Mesodermal cell (in vitro differentiated cells): ENCODE measurements at regions not wholly inside any gene's neighbourhood (a gene's known extent, or its start where the extent isn't known, plus 50 kb on each side); places are given as distances from the start of the nearest gene placed in this dataset.

Experiments
- H3K27ac ChIP-seq: 2 replicates; pipeline ENCODE4 v1.7.0; 2013; ENCODE audit warnings: mild to moderate bottlenecking, low read depth, low read length, moderate library complexity; ENCODE audit not compliant: severe bottlenecking
- H3K36me3 ChIP-seq: 2 replicates; pipeline ENCODE4 v1.7.1; 2013; ENCODE audit warnings: mild to moderate bottlenecking, low read length, moderate library complexity; ENCODE audit not compliant: control insufficient read depth, insufficient read depth
- H3K4me1 ChIP-seq: one replicate; pipeline ENCODE4 v1.7.1; 2013; ENCODE audit warnings: mild to moderate bottlenecking, low read length; ENCODE audit not compliant: insufficient read depth, control insufficient read depth, poor library complexity, severe bottlenecking
- H3K4me3 ChIP-seq: 2 replicates; pipeline ENCODE4 v1.7.0; 2013; ENCODE audit warnings: low read length, control low read depth, mild to moderate bottlenecking; ENCODE audit not compliant: insufficient read depth, poor library complexity, severe bottlenecking; ENCODE audit errors: extremely low read depth
- H3K9me3 ChIP-seq: 2 replicates; pipeline ENCODE4 v1.7.1; 2013; ENCODE audit warnings: mild to moderate bottlenecking, low read length, moderate library complexity; ENCODE audit not compliant: control insufficient read depth
- WGBS, 2 experiments: methylation state at CpG; one replicate each; pipeline ENCODE4 v1.1.5; 2013; ENCODE audit warnings: missing lambda C conversion rate in 2 of 2; ENCODE audit not compliant: insufficient coverage in 2 of 2; 5-methylcytosine and 5-hydroxymethylcytosine counted together

GRCh38 chr1:199204231-199204630 lies 565.4 kb downstream of the PTPRC start:
- no peak overlapping the region for H3K4me3 ChIP-seq
- no CpG with 5 or more reads among the region's 3 CpGs for WGBS, 2 experiments
- H3K27ac ChIP-seq, result no peak overlapping the region
- H3K9me3 ChIP-seq, result no peaks in the 10 kb centered on the region
- H3K4me1 ChIP-seq, result no peaks in the 10 kb centered on the region
- H3K36me3 ChIP-seq, result no peaks in the 10 kb centered on the region

GRCh38 chr1:199205740-199206441 lies 567.1 kb downstream of the PTPRC start:
- Histone ChIP-seq H3K27ac (no peak overlapping the region), H3K9me3 (no peaks in the 10 kb centered on the region), H3K36me3 (no peaks in the 10 kb centered on the region), H3K4me1 (no peaks in the 10 kb centered on the region), H3K4me3 (no peak overlapping the region)
- WGBS, 2 experiments, result 93 to 100% methylated on average over 1 to 2 of the region's 6 CpGs

GRCh38 chr1:199208847-199209246 lies 570.0 kb downstream of the PTPRC start:
- Histone ChIP-seq H3K9me3 (no peaks in the 10 kb centered on the region), H3K36me3 (no peaks in the 10 kb centered on the region), H3K4me3 (no peak overlapping the region), H3K4me1 (no peaks in the 10 kb centered on the region), H3K27ac (no peak overlapping the region)

GRCh38 chr1:199218065-199218464 lies 579.2 kb downstream of the PTPRC start:
- Histone ChIP-seq H3K9me3 (no peaks in the 10 kb centered on the region), H3K4me3 (no peak overlapping the region), H3K36me3 (no peaks in the 10 kb centered on the region), H3K4me1 (no peaks in the 10 kb centered on the region), H3K27ac (no peak overlapping the region)
- WGBS, 2 experiments, result 61 to 95% methylated on average over 2 of the region's 2 CpGs

- no peaks in the 10 kb centered on the region for H3K4me1 ChIP-seq
- H3K9me3 ChIP-seq, result no peaks in the 10 kb centered on the region
- H3K27ac ChIP-seq, result no peak overlapping the region
- H3K4me3 ChIP-seq, result no peak overlapping the region
- no peaks in the 10 kb centered on the region for H3K36me3 ChIP-seq
- WGBS, 2 experiments, result 49 to 51% methylated on average over 2 of the region's 2 CpGs
These were observed 579.7 kb downstream of the PTPRC start for GRCh38 chr1:199218533-199218932.

GRCh38 chr1:199220031-199220430 lies 581.2 kb downstream of the PTPRC start:
- Histone ChIP-seq H3K9me3 (no peaks in the 10 kb centered on the region), H3K4me3 (no peak overlapping the region), H3K36me3 (no peaks in the 10 kb centered on the region), H3K4me1 (no peaks in the 10 kb centered on the region), H3K27ac (no peak overlapping the region)
- 88% methylated on average over 1 of the region's 2 CpGs; no CpG with 5 or more reads in 1 of the 2 experiments for WGBS, 2 experiments

GRCh38 chr1:199221371-199222150 lies 582.7 kb downstream of the PTPRC start:
- H3K36me3 ChIP-seq, result no peaks in the 10 kb centered on the region
- H3K4me3 ChIP-seq, result no peak overlapping the region
- H3K9me3 ChIP-seq, result no peaks in the 10 kb centered on the region
- H3K4me1 ChIP-seq, result no peaks in the 10 kb centered on the region
- no peak overlapping the region for H3K27ac ChIP-seq
- 95 to 97% methylated on average over 3 to 4 of the region's 4 CpGs for WGBS, 2 experiments

- Histone ChIP-seq H3K36me3 (no peaks in the 10 kb centered on the region), H3K9me3 (no peaks in the 10 kb centered on the region), H3K4me1 (no peaks in the 10 kb centered on the region), H3K27ac (no peak overlapping the region), H3K4me3 (no peak overlapping the region)
- WGBS, 2 experiments, result no CpG with 5 or more reads among the region's 3 CpGs
These were observed 585.1 kb downstream of the PTPRC start for GRCh38 chr1:199223936-199224335.

GRCh38 chr1:199226163-199226562 lies 587.3 kb downstream of the PTPRC start:
- Histone ChIP-seq H3K9me3 (no peaks in the 10 kb centered on the region), H3K4me3 (no peak overlapping the region), H3K36me3 (no peaks in the 10 kb centered on the region), H3K27ac (no peak overlapping the region), H3K4me1 (no peaks in the 10 kb centered on the region)
- WGBS, 2 experiments, result no CpG with 5 or more reads among the region's 2 CpGs

- Histone ChIP-seq H3K4me1 (no peaks in the 10 kb centered on the region), H3K4me3 (no peak overlapping the region), H3K36me3 (no peaks in the 10 kb centered on the region), H3K27ac (no peak overlapping the region), H3K9me3 (no peaks in the 10 kb centered on the region)
- 77 to 93% methylated on average over 2 of the region's 2 CpGs for WGBS, 2 experiments
These were observed 603.3 kb downstream of the PTPRC start for GRCh38 chr1:199242147-199242546.

- Histone ChIP-seq H3K4me1 (no peaks in the 10 kb centered on the region), H3K27ac (no peak overlapping the region), H3K4me3 (no peak overlapping the region), H3K9me3 (no peaks in the 10 kb centered on the region), H3K36me3 (no peaks in the 10 kb centered on the region)
- 80% methylated on average over 1 of the region's 2 CpGs; no CpG with 5 or more reads in 1 of the 2 experiments for WGBS, 2 experiments
These were observed 603.8 kb downstream of the PTPRC start for GRCh38 chr1:199242601-199243000.
